ENCODE measurements at regions not wholly inside any gene's neighbourhood (a gene's known extent, or its start where the extent isn't known, plus 50 kb on each side); places are given as distances from the start of the nearest gene placed in this dataset.

GRCh38 chr9:87089506-87089905, 142.2 kb upstream of the GAS1 start:
- Mint-ChIP-seq H3K4me1 (ENCODE audit: unreplicated experiment) (peaks cover 5% of the 10 kb centered on the region), H3K4me3 (no peak overlapping the region), H3K9me3 (peaks cover 15% of the 10 kb centered on the region), H3K27ac (no peak overlapping the region), H3K36me3 (peaks cover 3% of the 10 kb centered on the region), H3K27me3 (peaks cover 10% of the 10 kb centered on the region)
- DNase-seq (ENCODE audit: extremely low spot score, unreplicated experiment): no peak
- TF ChIP-seq CTCF (conservative IDR thresholded peaks at IDR 0.05): no peak

DNA sequence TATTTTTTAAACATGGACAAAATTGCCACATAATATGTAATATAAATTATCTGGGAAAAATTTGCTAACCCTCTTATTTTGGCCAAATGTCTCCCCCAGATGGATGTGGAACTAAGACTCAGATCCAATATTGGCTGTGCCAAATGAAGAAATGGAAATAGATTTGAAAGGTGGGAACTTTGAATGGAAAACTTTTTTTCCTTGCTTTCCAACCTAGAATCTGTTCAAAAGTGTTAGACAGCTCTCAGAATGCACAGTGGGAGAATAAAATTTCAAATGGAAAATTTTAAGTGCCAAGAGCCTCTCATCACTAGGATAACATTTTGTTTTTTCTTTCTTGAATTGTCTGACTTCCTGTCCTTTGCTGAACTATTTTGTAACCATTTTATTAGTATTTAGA, 142.6 kb upstream of the GAS1 start:
- Mint-ChIP-seq H3K27me3 (peaks cover 10% of the 10 kb centered on the region), H3K9me3 (peaks cover 15% of the 10 kb centered on the region), H3K4me1 (ENCODE audit: unreplicated experiment) (peaks cover 5% of the 10 kb centered on the region), H3K27ac (no peak overlapping the region), H3K4me3 (no peak overlapping the region), H3K36me3 (peaks cover 3% of the 10 kb centered on the region)
- no peak for DNase-seq (ENCODE audit: extremely low spot score, unreplicated experiment)
- TF ChIP-seq CTCF (conservative IDR thresholded peaks at IDR 0.05): no peak

DNA sequence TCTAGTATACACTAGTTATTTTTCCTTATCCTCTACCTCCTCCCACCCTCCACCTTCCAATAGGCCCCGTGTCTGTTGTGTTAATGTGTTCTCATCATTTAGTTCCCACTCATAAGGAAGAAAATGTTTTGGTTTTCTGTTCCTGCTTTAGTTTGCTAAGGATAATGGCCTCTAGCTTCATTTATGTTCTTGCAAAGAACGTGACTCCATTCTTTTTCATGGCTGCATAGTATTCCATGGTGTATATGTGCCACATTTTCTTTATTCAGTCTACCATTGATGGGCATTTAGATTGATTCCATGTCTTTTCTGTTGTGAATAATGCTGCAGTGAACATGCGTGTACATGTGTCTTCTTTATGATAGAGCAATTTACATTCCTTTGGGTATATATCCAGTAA, 146.5 kb upstream of the GAS1 start:
- H3K4me1 Mint-ChIP-seq (ENCODE audit: unreplicated experiment): peaks cover 15% of the 10 kb centered on the region
- no peak overlapping the region for H3K27ac Mint-ChIP-seq
- no peak for DNase-seq (ENCODE audit: extremely low spot score, unreplicated experiment)
- H3K27me3 Mint-ChIP-seq: peaks cover 3% of the 10 kb centered on the region
- H3K4me3 Mint-ChIP-seq: no peak overlapping the region
- no peaks in the 10 kb centered on the region for H3K9me3 Mint-ChIP-seq
- no peak for TF ChIP-seq CTCF (conservative IDR thresholded peaks at IDR 0.05)
- no peaks in the 10 kb centered on the region for H3K36me3 Mint-ChIP-seq

GRCh38 chr9:87095951-87096350, 148.6 kb upstream of the GAS1 start:
- Mint-ChIP-seq H3K9me3 (no peaks in the 10 kb centered on the region), H3K4me1 (ENCODE audit: unreplicated experiment) (peaks cover 16% of the 10 kb centered on the region), H3K36me3 (no peaks in the 10 kb centered on the region), H3K4me3 (no peak overlapping the region), H3K27ac (no peak overlapping the region), H3K27me3 (no peaks in the 10 kb centered on the region)
- TF ChIP-seq CTCF (conservative IDR thresholded peaks at IDR 0.05): no peak
- no peak for DNase-seq (ENCODE audit: extremely low spot score, unreplicated experiment)

- no peak for DNase-seq (ENCODE audit: extremely low spot score, unreplicated experiment)
- no peaks in the 10 kb centered on the region for H3K27me3 Mint-ChIP-seq
- H3K4me3 Mint-ChIP-seq: no peak overlapping the region
- no peak overlapping the region for H3K27ac Mint-ChIP-seq
- H3K9me3 Mint-ChIP-seq: no peaks in the 10 kb centered on the region
- no peak for TF ChIP-seq CTCF (conservative IDR thresholded peaks at IDR 0.05)
- H3K4me1 Mint-ChIP-seq (ENCODE audit: unreplicated experiment): peaks cover 16% of the 10 kb centered on the region
- H3K36me3 Mint-ChIP-seq: no peaks in the 10 kb centered on the region
Observed at GRCh38 chr9:87096506-87096905, 149.2 kb upstream of the GAS1 start.

GRCh38 chr9:87097238-87097637, 149.9 kb upstream of the GAS1 start:
- Mint-ChIP-seq H3K9me3 (no peaks in the 10 kb centered on the region), H3K4me1 (ENCODE audit: unreplicated experiment) (peaks cover 16% of the 10 kb centered on the region), H3K36me3 (no peaks in the 10 kb centered on the region), H3K4me3 (no peak overlapping the region), H3K27me3 (peaks cover 2% of the 10 kb centered on the region), H3K27ac (no peak overlapping the region)
- TF ChIP-seq CTCF (conservative IDR thresholded peaks at IDR 0.05): no peak
- no peak for DNase-seq (ENCODE audit: extremely low spot score, unreplicated experiment)
